NCI-H2196 (cell line): ENCODE measurements at regions not wholly inside any gene's neighbourhood (a gene's known extent, or its start where the extent isn't known, plus 50 kb on each side); places are given as distances from the start of the nearest gene placed in this dataset.
"Not testable (repeated sequence)": the region's sequence is repeated elsewhere in the genome, so short reads cannot be mapped to it uniquely, and the experiment has no call there.

Experiments used
- DNase-seq: peaks from one replicate; lab custom pipeline; 2025; ENCODE audit not compliant: unreplicated experiment; lab: John Stamatoyannopoulos, UW

DNA sequence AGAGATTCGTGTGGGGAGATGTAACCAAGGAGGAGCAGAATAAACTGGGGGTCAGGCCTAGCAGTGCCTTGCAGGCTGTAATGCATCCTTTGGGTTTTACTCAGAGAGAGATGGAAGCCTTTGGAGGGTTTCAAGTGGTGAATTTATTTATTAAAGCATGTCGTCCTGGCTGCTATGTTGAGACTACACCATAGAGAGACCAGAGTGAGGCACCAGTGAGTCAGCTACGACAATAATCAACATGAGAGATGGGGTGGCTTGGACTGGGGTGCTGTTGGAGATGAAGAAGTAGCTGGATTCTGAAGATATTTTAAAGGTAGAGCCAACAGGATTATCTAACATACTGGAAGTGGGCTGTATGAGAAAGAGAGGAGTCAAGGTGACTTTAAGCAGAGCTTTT lies 335.3 kb upstream of the ARHGEF26 start:
- no peak for DNase-seq

DNA sequence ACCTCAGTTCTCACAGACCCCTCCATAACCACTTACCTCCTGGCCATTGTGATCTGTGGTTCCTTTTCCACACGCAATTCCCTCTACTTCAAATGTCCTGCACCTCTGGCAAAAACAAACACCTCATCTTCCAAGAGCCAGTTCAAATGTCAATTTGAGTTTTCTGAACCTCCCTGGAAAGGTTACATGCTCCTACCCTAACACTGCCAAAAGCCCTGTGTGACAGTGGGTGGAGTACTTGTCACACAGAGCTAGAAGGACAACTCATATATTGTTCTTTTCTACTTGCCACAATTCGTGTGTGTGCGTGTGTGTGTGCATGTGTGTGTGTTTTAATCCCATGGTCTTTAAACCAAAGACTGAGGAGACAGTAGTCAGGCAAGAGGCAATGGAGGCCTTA lies 331.8 kb upstream of the ARHGEF26 start:
- DNase-seq, result no peak

DNA sequence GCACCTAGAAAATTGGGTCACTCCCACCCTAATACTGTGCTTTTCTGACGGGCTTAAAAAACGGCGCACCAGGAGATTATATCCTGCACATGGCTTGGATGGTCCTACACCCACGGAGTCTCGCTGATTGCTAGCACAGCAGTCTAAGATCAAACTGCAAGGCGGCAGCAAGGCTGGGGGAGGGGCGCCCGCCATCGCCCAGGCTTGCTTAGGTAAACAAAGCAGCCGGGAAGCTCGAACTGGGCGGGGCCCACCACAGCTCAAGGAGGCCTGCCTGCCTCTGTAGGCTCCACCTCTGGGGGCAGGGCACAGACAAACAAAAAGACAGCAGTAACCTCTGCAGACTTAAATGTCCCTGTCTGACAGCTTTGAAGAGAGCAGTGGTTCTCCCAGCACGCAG lies 324.1 kb upstream of the ARHGEF26 start:
- not testable (repeated sequence) for DNase-seq

DNA sequence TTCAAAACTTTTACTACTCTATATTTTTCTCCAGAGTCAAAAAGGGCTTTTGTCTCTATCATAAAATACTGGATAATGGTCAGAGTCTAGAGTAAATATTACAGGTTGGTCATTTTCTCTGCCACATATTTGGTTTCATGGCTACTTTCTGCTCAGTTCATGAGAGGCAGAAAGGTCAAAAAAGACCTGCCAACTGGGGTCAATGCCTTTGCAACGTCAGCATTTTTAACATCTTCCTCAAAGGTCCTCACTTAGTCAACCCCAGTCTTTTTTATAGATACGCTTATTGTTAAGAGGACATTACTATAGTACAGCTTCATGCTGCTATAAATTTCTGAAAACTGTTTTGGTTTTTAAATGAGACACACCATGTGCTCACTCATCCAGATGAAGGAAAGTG lies 312.1 kb upstream of the ARHGEF26 start:
- DNase-seq, result no peak

DNA sequence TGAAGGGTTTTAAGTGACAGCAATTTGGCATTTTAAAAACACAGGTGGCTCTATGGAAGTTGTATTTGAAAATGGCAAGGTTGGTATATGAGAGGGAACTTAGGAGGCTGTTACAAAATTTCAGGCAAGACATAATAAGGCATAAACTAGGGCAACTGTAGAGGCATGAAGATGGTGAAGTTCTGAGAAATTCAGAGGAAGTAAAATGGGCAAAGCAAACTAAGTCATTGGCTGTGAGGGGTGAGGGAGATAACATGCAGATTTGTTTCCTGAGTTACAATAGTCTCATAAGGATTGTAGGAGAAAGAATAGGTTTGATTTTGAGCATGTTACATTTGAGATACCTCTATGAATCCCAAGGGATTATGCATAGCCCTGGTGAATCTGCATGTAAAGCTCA lies 302.9 kb upstream of the ARHGEF26 start:
- DNase-seq, result no peak

DNA sequence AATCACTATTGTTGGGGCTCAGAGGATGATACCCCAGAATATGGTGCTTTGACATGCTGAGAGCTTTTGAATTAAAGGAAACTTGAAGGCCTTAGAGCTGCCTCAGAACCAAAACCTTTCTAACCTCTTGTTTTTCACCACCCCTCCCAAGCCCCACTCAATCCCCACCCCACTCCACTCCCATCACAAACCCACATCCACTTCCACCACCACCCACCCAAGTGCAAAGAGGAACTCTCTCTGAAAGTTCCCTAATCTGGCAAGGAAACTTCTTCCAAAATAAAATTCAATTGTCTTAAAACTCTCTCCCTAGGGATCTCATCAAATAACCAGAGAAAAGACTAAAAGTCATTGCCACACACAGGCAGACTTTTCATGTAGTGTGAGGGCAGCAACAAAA lies 301.2 kb upstream of the ARHGEF26 start:
- no peak for DNase-seq

DNA sequence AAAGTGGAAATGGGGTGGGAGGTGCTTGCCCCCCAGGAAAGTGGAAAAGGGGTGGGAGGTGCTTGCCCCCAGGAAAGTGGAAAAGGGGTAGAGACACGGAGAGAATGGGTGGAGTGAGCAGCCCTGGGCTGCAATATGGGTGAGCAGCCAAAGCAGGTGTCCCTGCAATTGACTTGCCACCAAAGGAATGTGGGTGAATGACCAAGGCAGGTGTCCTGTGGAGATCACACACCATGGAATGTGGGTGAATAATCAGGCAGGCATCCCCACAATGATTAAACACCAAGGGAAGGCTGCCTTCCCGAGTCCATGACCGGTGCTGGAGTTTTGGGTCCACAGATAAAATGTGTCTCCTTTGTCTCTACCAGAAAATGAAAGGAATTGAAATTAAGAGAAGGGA lies 292.8 kb upstream of the ARHGEF26 start:
- not testable (repeated sequence) for DNase-seq

DNA sequence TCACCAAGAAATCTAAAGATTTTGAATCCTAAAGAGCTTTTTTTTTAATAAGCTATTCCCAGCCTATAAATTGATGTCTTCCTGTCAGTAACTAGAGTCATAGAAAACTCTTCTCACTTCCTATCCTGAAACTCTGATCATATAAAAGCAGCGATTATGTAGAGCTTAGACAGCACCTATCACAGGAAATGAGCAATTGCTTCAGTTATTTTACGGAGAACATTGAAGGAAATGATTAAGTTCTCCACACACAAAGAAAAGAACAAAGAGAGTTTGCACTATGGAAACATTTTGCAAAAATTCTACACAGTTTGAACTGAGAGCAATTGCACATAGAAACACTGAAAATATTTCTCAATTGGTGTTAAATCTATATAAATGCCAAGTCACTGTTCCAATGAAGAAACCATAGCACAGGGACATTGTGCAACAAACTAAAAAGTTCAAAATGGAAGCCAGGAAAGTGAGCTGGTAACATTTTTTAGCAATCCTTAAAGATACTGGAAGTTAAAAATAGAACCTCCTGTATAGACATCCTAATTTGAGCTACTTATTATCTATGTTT lies 291.5 kb upstream of the ARHGEF26 start:
- no peak for DNase-seq

DNA sequence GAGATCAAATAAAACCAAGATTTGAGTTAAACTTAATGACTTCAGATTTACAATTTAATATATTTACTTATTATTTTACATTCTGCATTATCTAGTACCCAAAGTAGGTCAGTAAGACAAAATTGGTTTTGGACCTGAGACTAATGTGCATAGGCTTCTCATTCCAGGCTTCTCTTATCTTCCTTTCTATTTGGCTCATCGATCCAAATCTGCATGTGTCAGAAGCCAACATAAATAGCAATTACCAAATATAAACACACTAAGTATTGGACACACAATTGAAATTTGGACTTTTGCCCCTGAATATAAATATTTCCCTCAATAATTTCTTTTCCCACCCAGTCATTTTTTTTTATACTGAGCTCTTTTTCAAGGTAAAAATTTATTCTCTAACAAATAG lies 290.6 kb upstream of the ARHGEF26 start:
- DNase-seq, result no peak

DNA sequence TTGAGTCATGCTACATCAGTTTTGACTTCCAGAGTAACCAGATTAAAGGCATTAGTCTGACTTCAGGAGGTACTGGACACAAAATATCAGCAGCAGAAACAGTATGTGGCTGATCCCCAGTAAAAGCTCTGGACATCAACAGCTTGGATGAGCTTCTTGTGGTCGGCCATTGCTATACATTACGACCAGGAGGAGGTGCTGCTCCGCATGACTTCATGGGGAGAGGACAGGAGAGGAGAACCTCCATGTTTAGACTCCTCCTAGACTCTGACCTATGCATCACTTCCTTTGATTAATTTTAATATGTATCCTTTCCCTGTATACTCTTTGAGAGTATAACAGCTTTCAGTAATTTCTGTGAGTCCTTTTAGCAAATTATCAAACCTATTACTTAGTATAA lies 285.6 kb upstream of the ARHGEF26 start:
- DNase-seq, result no peak

DNA sequence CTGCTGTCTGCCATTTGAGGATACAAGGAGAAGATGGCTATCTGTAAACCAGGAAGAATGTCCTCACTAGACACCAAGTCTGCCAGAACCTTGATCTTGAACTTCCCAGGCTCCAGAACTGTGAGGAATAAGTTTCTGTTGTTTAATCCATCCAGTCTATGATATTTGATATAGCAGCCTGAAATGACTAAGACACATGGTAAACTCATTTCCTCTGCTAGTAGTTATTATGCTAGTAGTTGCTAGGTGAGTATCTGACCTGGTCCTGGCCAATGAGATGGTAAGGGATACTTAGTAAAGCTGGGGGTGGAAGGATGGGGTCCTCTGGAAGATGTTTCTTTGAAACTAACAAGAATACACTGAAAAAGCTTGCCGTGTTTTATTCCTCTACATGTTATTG lies 280.7 kb upstream of the ARHGEF26 start:
- no peak for DNase-seq

DNA sequence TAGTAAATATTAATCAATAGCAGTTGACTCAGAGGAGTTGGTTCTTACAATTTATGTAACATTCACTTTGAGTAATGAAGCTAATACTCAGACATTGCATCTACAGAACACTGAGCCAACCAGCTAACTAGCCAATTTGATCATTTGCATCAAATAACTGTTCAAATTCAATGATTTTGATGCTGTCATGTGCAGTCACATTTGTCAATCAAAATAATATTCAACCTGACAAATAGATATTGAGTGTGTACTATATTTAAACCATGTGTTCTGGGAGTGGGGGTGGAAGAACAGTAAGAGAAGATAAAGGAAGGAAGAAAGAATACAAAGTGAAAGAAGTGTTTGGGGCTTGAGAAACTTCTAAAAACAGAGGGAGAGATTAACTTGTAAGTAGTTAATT lies 277.2 kb upstream of the ARHGEF26 start:
- DNase-seq, result no peak

DNA sequence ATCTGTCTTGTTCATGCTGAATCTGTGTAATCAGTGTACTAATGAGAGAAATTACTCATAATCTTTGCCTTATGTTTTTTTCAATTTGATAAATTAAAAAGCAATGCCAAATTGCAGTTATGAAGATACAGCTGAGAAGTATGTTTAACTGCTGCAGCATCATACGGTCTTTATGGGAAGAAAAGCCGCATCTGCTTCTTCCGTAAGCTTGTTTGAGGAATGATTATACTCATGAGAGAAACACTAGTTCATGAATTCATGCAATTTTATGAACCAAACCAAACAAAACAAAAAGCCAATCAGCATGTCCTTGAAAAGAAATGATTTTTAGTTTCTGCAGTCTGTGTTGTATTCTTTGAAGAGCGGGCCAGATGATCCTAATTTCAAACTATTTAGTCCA lies 275.9 kb upstream of the ARHGEF26 start:
- DNase-seq, result no peak

DNA sequence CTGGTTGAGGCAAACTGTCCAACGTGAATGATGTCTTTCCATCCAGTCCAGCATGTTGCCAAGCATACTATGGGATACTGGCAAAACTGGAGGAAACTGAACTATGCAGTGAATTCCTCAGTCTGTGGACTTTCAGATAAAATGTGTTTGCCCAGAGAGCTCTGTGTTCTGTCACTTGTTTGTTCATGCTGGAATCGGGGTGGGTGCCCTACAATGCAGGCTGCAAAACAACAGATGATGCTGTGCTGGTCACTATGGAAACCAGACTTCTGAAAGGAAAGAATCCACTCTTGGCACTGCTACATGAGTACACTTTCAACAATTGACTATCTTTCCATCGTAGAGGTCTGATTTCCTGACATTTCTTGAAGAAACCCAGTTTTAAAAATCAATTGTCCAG lies 272.5 kb upstream of the ARHGEF26 start:
- no peak for DNase-seq

DNA sequence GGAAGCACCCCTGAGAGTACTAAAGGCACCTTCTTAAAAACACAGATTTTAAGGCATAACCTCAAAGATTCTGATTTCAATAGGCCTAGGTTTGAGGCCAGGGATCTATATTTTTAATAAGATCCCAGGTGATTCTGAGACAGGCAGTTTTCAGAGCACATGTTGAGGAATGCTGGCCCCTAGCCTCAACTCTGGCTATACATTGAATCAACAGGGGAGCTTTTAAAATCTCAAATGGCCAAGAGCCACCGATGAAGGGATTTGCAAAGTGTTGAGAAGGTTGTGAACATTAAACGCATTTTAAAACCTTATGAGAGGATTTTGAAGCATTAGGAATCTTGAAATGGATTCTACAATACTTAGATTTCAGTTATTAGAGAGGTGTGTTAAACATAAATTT lies 268.8 kb upstream of the ARHGEF26 start:
- DNase-seq, result no peak

DNA sequence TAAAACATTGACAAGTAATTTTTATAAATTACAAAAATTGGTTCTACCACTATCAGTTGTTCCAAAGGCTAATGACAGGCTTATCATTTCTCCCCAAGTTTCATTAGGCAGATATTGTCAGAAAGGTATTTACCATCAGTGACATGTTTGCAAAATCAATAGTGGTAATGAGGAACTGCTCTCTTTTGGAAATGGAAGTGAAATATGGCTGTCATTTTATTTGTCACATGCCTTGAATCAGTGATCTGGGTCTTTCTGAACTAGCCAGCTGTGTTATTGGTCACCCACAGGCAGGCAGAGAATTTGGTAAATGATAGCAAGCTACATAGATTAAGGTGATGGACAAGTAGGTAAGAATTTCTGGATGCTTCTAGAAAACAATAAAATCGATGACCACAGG lies 268.0 kb upstream of the ARHGEF26 start:
- DNase-seq, result no peak

DNA sequence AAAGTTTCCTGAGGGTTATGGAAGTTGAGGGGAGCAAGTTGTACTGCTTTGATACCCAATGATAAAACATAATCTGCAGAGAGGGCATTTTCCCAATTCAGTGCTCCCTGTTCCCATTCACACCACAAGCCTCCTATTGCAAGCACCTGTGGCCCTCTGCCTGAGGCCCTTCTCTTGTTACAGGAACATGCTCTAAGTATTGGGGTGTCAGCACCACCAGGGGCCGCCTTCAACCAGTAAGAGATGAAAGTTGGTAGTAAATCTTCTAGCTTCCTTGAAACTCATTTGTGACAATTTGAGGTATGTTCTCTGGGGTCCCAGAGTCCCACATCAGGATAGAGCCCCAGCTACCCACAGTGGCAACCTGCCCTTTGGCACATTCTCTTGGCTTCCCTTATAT lies 265.4 kb upstream of the ARHGEF26 start:
- DNase-seq, result no peak

DNA sequence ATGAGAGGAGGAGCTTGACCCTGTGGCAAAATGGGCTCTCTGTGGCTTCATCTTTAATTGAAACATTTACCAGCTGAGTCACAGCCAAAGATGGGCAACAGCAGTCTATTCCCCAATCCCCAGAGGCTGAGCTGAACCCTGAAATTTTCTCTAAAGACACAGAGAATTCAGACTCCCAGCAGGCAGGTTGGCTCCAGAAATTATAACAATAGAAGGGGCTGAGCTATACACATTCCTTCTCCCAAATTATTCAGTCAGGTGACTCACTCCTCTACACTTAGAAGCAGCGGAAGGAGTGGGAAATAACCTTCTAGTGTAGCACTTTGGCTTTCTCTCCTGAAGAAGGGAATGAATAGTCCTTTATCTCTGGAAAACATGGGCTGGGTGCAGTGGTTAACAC lies 264.3 kb upstream of the ARHGEF26 start:
- no peak for DNase-seq

DNA sequence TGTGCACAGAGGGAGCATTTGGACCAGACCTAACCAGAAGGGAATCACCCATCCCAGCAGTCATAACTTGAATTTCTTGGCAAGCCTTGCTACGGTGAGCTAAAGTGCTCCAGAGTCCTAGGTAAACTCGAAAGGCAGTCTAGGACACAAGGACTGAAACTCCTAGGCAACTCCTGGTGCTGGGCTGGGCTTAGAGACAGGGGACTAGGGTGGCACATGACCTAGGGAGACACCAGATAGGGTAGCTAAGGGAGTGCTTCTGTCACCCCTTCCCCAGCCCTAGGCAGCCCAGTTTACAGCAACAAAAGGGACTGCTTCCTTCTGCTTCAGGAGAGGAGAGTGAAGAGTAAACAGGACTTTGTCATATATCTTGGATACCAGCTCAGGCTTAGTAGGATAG lies 256.4 kb upstream of the ARHGEF26 start:
- DNase-seq, result no peak

DNA sequence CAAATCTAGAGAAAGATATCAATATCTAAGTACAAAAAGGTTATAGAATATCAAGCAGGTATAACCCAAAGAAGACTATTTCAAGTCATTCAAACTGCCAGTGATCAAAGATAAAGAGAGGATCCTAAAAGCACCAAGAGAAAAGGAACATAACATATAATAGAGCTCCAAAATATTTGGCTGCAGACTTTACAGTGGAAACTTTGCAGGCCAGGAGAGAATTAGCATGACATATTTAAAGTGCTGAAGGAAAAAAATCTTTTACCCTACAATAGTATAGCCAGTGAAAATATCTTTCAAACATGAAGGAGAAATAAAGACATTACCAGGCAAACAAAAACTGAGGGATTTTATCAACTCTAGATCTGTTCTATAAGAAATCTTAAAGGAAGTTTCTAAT lies 254.3 kb upstream of the ARHGEF26 start:
- DNase-seq, result no peak

DNA sequence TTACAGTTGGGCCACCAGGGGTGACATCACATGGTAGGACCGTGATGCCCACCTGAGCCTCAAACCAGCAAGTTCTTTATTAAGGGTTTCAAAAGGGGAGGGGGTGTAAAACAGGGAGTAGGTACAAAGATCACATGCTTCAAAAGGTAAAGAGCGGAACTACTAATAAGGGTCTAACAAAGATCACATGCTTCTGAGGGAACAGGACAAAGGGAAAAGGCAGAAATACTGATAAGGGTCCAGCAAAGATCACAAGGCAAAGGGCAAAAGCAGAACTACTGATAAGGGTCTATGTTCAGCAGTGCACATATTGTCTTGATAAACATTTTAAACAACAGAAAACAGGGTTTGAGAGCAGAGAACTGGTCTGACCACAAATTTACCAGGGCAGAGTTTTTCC lies 246.8 kb upstream of the ARHGEF26 start:
- not testable (repeated sequence) for DNase-seq

DNA sequence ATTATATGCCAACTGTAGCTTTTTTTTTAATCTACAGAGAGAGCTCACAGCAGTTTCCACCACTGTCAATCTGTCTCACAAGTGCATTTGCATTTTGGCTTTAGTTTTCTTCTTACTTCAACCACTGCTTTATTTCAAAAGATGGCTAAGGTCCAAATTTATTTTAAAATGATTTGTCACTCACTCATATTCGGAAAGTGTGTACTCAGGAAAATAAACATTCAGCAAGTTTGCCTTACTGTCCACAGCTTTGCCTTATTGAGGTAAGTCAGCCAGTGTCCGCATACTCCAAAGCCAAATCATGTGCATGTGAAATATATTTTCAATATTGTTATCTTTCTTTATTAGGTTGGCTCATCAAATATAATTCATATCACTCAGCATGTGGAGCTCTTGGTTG lies 240.7 kb upstream of the ARHGEF26 start:
- DNase-seq, result no peak

DNA sequence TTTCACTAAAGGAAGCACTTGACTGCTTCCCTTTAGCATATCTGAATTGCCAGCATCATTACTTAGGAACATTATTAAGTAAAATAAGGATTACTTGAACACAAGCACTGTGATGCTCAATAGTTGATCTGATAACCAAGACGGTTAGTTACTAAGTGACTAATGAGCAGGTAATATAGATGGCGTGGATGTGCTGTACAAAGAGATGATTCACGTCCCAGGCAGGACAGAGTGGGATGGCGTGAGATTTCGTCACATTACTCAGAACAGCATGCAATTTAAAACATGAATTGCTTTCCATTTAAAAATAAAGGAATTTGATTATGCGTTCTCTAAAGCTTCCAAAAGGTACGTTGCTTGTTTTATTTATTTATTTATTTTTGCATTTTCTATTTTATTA lies 240.0 kb upstream of the ARHGEF26 start:
- no peak for DNase-seq

DNA sequence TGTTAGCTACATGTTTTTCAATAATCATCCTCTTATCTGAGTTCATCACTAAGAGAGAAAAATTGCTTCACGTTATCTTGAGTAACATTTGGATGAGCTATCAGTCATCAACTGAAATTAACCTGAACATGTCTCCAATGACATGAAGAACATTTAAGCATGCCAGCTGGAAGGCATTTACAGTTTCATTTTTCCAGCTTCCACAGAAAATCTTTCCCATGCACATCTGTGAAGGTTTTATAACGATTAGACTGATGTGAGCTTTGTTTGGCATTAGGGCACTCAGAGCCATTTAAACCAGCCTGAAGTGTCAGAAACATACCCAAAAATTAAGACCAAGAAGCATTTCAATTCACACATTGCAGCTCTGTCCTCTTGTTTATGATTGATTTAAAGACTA lies 235.8 kb upstream of the ARHGEF26 start:
- no peak for DNase-seq
